ENCODE measurements at regions not wholly inside any gene's neighbourhood (a gene's known extent, or its start where the extent isn't known, plus 50 kb on each side); places are given as distances from the start of the nearest gene placed in this dataset.

GRCh38 chr4:83753260-83753659, 217.4 kb downstream of the GPAT3 start:
- TF ChIP-seq CTCF (IDR thresholded peaks at IDR 0.05): no peak
- TF ChIP-seq POLR2A (IDR thresholded peaks at IDR 0.05): no peak
